K562 (cell line): ENCODE measurements at regions not wholly inside any gene's neighbourhood (a gene's known extent, or its start where the extent isn't known, plus 50 kb on each side); places are given as distances from the start of the nearest gene placed in this dataset.

Experiments used
- ATAC-seq: fragments of 200-7000 bp; cut with Tn5 transposase; 3 replicates; pipeline ENCODE4 v1.9.1; 2020; ENCODE audit warnings: moderate library complexity
- BruUV-seq: library from RNA; stranded (reverse); fragments of 400-500 nt; replicated peaks from 2 replicates; lab custom pipeline; 2021; lab: Mats Ljungman, UMichigan
- CTCF ChIA-PET: fragments of 300-600 bp; formaldehyde crosslinking; extraction: SDS; loops from one replicate; lab custom pipeline; 2021; ENCODE audit warnings: low intra/inter-chr PET ratio; lab: Yijun Ruan, JAX
- POLR2A ChIA-PET: fragments of 300-600, 350-650 bp; sonication (Branson Sonifier 250); formaldehyde crosslinking; extraction: SDS; loops from one replicate; lab custom pipeline; 2021; ENCODE audit warnings: antibody characterized with exemption, inconsistent platforms; lab: Yijun Ruan, JAX
- DNase-seq, 4 experiments: peaks; one replicate each; pipeline versions ENCODE4 v3.0.0 to v3.0.0-alpha.2; 2011 to 2018; ENCODE audit warnings: low spot score in 3 of 4, mixed read lengths in 3 of 4; ENCODE audit errors: extremely low read depth in 1 of 4
- FAIRE-seq: peaks from 2 replicates; lab custom pipeline; 2011; peaks lifted over from hg19 to GRCh38; lab: Jason Lieb, UNC
- H2AFZ ChIP-seq: 2 replicates; pipeline ENCODE4 v1.6.0; 2011; ENCODE audit warnings: low read depth, low read length, control low read depth, inconsistent platforms
- H3K27ac ChIP-seq: fragments of 200-600 bp; 3 replicates; pipeline ENCODE4 v1.8.0; 2011; ENCODE audit warnings: low read depth, mild to moderate bottlenecking, control low read depth, inconsistent platforms, low read length, moderate library complexity, mixed read lengths; ENCODE audit errors: extremely low read depth
- H3K27me3 ChIP-seq, 2 experiments: fragments of 300-600 bp in 1 of 2; 2 replicates in 1 of 2; 3 replicates in 1 of 2; pipeline versions ENCODE4 v1.6.0 to v1.8.0; 2011; ENCODE audit warnings: inconsistent platforms in 2 of 2, low read length in 2 of 2, mild to moderate bottlenecking in 1 of 2, mixed read lengths in 1 of 2, moderate library complexity in 1 of 2; ENCODE audit not compliant: control insufficient read depth in 2 of 2, insufficient read depth in 2 of 2
- H3K36me3 ChIP-seq: fragments of 300-600 bp; 3 replicates; pipeline ENCODE4 v1.8.0; 2011; ENCODE audit warnings: mild to moderate bottlenecking, low read length, inconsistent platforms; ENCODE audit not compliant: control insufficient read depth, insufficient read depth
- H3K4me1 ChIP-seq, 2 experiments: fragments of 200-600 bp in 1 of 2; replicated peaks in 1 of 2; 2 replicates in 1 of 2; 3 replicates in 1 of 2; pipeline versions ENCODE4 v1.5.1 to v1.8.0; 2011; ENCODE audit warnings: inconsistent platforms in 2 of 2, low read length in 2 of 2, mild to moderate bottlenecking in 1 of 2, mixed read lengths in 1 of 2, moderate library complexity in 1 of 2; ENCODE audit not compliant: control insufficient read depth in 2 of 2, insufficient read depth in 2 of 2
- H3K4me2 ChIP-seq: 2 replicates; pipeline ENCODE4 v1.6.1; 2011; ENCODE audit warnings: low read length, control low read depth, inconsistent platforms, mixed read lengths; ENCODE audit not compliant: insufficient read depth
- H3K4me3 ChIP-seq: fragments of 200-600 bp; sonication (generic), shearing (Covaris generic); 2 replicates; pipeline ENCODE4 v1.5.1; 2016; ENCODE audit warnings: control low read depth, inconsistent platforms
- H3K79me2 ChIP-seq: fragments of 200-600 bp; 3 replicates; pipeline ENCODE4 v1.8.0; 2011; ENCODE audit warnings: low read length, inconsistent platforms; ENCODE audit not compliant: control insufficient read depth, insufficient read depth
- H3K9ac ChIP-seq, 2 experiments: 2 replicates each; pipeline versions ENCODE4 v1.6.0 to v1.6.1; 2011; ENCODE audit warnings: low read depth in 2 of 2, low read length in 2 of 2, control low read depth in 1 of 2, inconsistent platforms in 1 of 2, mild to moderate bottlenecking in 1 of 2, mixed read lengths in 1 of 2; ENCODE audit not compliant: insufficient read depth in 1 of 2
- H3K9me1 ChIP-seq: one replicate; pipeline ENCODE4 v1.6.0; 2011; ENCODE audit warnings: inconsistent platforms, mild to moderate bottlenecking, low read length, moderate library complexity; ENCODE audit not compliant: control insufficient read depth, insufficient read depth
- H3K9me3 ChIP-seq: replicated peaks from 2 replicates; pipeline ENCODE4 v1.5.1; 2011; ENCODE audit warnings: low read depth, low read length, inconsistent platforms; ENCODE audit not compliant: control insufficient read depth, insufficient read depth
- H4K20me1 ChIP-seq: replicated peaks from 2 replicates; pipeline ENCODE4 v1.6.1; 2011; ENCODE audit warnings: low read length, inconsistent platforms, mixed read lengths; ENCODE audit not compliant: control insufficient read depth, insufficient read depth
- ATF1 ChIP-seq, 2 experiments: fragments of 450-650 bp in 1 of 2; IDR thresholded peaks; 2 replicates each; pipeline ENCODE4 v1.6.1; 2016; ENCODE audit warnings: missing compliant biosample characterization in 1 of 2, missing genetic modification characterization in 1 of 2
- BACH1 ChIP-seq: fragments of 200-800 bp; sonication (Bioruptor generic); IDR thresholded peaks from 2 replicates; pipeline ENCODE4 v1.6.1; 2016; ENCODE audit warnings: missing genetic modification characterization, missing compliant biosample characterization
- FOXP4 ChIP-seq: sonication (generic); formaldehyde crosslinking; IDR thresholded peaks from 2 replicates; pipeline ENCODE4 v1.8.0; 2022; ENCODE audit warnings: mild to moderate bottlenecking, missing genetic modification reagents, borderline replicate concordance
- PHB ChIP-seq: fragments of 250-450 bp; sonication (Bioruptor Pico); IDR thresholded peaks from 2 replicates; pipeline ENCODE4 v1.5.0; 2021
- SMAD1 ChIP-seq: fragments of 150-350 bp; IDR thresholded peaks from 2 replicates; pipeline ENCODE4 v1.6.1; 2014; ENCODE audit warnings: low read length, low read depth; ENCODE audit not compliant: partially characterized antibody
- SMC3 ChIP-seq: conservative IDR thresholded peaks from 2 replicates; pipeline ENCODE4 v1.6.1; 2011; ENCODE audit warnings: low read depth, low read length, improper control_type of control experiment; ENCODE audit not compliant: insufficient read depth
- TSHZ1 ChIP-seq: fragments of 250-450 bp; sonication (Bioruptor Pico); IDR thresholded peaks from 2 replicates; pipeline ENCODE4 v1.4.0; 2020; ENCODE audit warnings: mild to moderate bottlenecking, moderate library complexity
- ZNF124 ChIP-seq: sonication (generic); formaldehyde crosslinking; IDR thresholded peaks from 2 replicates; pipeline ENCODE4 v1.8.1; 2022; ENCODE audit warnings: missing genetic modification reagents
- ZSCAN32 ChIP-seq: fragments of 450-650 bp; formaldehyde crosslinking; IDR thresholded peaks from 2 replicates; pipeline ENCODE4 v1.4.0; 2020; ENCODE audit warnings: mild to moderate bottlenecking, moderate library complexity
- WGBS: fragments of 100-300 bp; shearing (Covaris generic); methylation state at CpG from one replicate; pipeline ENCODE4 v1.1.6; 2016; ENCODE audit warnings: low coverage, mixed read lengths; ENCODE audit not compliant: insufficient coverage; ENCODE audit errors: missing lambda C conversion rate; 5-methylcytosine and 5-hydroxymethylcytosine counted together
- in situ Hi-C: fragments of 300-500 bp; cut with MboI; formaldehyde crosslinking; loops from 4 replicates; pipeline ENCODE4 v1.15.0; 2018; ENCODE audit warnings: inconsistent platforms, mixed read lengths
- intact Hi-C: fragments of 100-400 bp; cut with micrococcal nuclease; formaldehyde crosslinking; loops from 2 replicates; pipeline ENCODE4 v1.14.2; 2022
- TF ChIP-seq, protein P1 (sequence below): fragments of 200-400 bp; formaldehyde crosslinking; IDR thresholded peaks from 2 replicates; pipeline ENCODE4 v1.6.1; 2017; ENCODE audit warnings: mild to moderate bottlenecking, low read depth, low read length, moderate library complexity
- TF ChIP-seq, protein P2 (sequence below): fragments of 250-450 bp; sonication (Bioruptor Pico); IDR thresholded peaks from 2 replicates; pipeline ENCODE4 v1.4.0; 2020; ENCODE audit warnings: mild to moderate bottlenecking, moderate library complexity, borderline replicate concordance

GRCh38 chr15:54960266-54960665 is 236.5 kb downstream of the RSL24D1 start (continued):
- TF ChIP-seq, protein P1, sequence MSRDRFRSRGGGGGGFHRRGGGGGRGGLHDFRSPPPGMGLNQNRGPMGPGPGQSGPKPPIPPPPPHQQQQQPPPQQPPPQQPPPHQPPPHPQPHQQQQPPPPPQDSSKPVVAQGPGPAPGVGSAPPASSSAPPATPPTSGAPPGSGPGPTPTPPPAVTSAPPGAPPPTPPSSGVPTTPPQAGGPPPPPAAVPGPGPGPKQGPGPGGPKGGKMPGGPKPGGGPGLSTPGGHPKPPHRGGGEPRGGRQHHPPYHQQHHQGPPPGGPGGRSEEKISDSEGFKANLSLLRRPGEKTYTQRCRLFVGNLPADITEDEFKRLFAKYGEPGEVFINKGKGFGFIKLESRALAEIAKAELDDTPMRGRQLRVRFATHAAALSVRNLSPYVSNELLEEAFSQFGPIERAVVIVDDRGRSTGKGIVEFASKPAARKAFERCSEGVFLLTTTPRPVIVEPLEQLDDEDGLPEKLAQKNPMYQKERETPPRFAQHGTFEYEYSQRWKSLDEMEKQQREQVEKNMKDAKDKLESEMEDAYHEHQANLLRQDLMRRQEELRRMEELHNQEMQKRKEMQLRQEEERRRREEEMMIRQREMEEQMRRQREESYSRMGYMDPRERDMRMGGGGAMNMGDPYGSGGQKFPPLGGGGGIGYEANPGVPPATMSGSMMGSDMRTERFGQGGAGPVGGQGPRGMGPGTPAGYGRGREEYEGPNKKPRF = no peak
- no peak for TF ChIP-seq ATF1 (CRISPR knock-in tag; IDR thresholded peaks at IDR 0.05)
- no peak for TF ChIP-seq ATF1 (tag; IDR thresholded peaks at IDR 0.05)
- TF ChIP-seq TSHZ1 = no peak

DNA sequence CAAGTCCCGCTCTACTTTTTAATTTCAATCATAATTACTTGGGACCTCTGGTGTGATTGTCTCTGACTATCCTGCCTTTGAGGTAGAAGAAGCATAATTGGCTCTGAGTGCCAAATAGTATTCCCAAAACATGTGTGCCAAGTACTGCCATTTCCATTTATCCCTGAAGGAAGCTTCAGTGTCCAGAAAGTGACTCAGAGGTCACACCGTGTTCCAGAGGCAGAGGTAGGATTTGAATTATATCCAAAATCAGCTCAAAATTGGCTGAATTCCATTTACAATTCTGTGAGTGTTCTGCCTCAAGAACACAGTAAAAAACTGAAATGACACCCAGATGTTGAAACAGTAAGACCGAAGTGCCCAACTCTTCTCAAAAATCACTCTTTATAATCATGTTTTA is 255.3 kb downstream of the RSL24D1 start:
- no peaks in the 10 kb centered on the region for H3K36me3 ChIP-seq
- ChIA-PET CTCF (no interaction called here), POLR2A (no interaction called here)
- no peaks in the 10 kb centered on the region for H3K9me1 ChIP-seq
- H3K9me3 ChIP-seq = no peaks in the 10 kb centered on the region
- no peak for ATAC-seq
- H3K4me2 ChIP-seq = no peak overlapping the region
- no peak overlapping the region for H2AFZ ChIP-seq
- no peaks in the 10 kb centered on the region for H4K20me1 ChIP-seq
- no peak for DNase-seq
- H3K4me1 ChIP-seq = no peaks in the 10 kb centered on the region
- no peak for FAIRE-seq
- intact Hi-C loops = no loop called here
- H3K4me3 ChIP-seq = no peak overlapping the region
- H3K27ac ChIP-seq = no peak overlapping the region
- BruUV-seq = no TSS peak
- 0% methylated on average over 3 of the region's 3 CpGs for WGBS
- in situ Hi-C loops = no loop called here
- no peak overlapping the region for H3K9ac ChIP-seq
- H3K79me2 ChIP-seq = no peaks in the 10 kb centered on the region
- no peaks in the 10 kb centered on the region for H3K27me3 ChIP-seq
- TF ChIP-seq ZNF124 (CRISPR knock-in tag) = no peak
- no peak for TF ChIP-seq SMAD1
- no peak for TF ChIP-seq BACH1 (tag)
- TF ChIP-seq SMC3 = no peak
- TF ChIP-seq, protein P2, sequence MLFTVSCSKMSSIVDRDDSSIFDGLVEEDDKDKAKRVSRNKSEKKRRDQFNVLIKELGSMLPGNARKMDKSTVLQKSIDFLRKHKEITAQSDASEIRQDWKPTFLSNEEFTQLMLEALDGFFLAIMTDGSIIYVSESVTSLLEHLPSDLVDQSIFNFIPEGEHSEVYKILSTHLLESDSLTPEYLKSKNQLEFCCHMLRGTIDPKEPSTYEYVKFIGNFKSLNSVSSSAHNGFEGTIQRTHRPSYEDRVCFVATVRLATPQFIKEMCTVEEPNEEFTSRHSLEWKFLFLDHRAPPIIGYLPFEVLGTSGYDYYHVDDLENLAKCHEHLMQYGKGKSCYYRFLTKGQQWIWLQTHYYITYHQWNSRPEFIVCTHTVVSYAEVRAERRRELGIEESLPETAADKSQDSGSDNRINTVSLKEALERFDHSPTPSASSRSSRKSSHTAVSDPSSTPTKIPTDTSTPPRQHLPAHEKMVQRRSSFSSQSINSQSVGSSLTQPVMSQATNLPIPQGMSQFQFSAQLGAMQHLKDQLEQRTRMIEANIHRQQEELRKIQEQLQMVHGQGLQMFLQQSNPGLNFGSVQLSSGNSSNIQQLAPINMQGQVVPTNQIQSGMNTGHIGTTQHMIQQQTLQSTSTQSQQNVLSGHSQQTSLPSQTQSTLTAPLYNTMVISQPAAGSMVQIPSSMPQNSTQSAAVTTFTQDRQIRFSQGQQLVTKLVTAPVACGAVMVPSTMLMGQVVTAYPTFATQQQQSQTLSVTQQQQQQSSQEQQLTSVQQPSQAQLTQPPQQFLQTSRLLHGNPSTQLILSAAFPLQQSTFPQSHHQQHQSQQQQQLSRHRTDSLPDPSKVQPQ = no peak
- TF ChIP-seq PHB (CRISPR knock-in tag) = no peak
- no peak for TF ChIP-seq ZSCAN32 (CRISPR knock-in tag)
- no peak for TF ChIP-seq FOXP4 (CRISPR knock-in tag)
